Gastroesophageal sphincter (tissue), 4 donors: ENCODE measurements at regions not wholly inside any gene's neighbourhood (a gene's known extent, or its start where the extent isn't known, plus 50 kb on each side); places are given as distances from the start of the nearest gene placed in this dataset.

Experiments
- ATAC-seq: fragments of 150-250 bp; one replicate; pipeline ENCODE4 v1.9.1; 2016; ENCODE audit warnings: mild to moderate bottlenecking, moderate library complexity
- H3K27ac ChIP-seq, 4 donors: fragments of 200-600 bp; sonication (generic) in 3 of 4; 1 replicate in 3 of 4; 2 replicates in 1 of 4; pipeline ENCODE4 v1.5.1; 2016 to 2019
- H3K27me3 ChIP-seq: fragments of 200-600 bp; sonication (generic); one replicate; pipeline ENCODE4 v1.5.1; 2019
- H3K36me3 ChIP-seq, 2 donors: fragments of 200-600 bp; sonication (generic); one replicate each; pipeline ENCODE4 v1.5.1; 2019; ENCODE audit warnings: control low read depth in 1 of 2
- H3K4me1 ChIP-seq, 3 donors: fragments of 200-600 bp; sonication (generic); 1 replicate in 2 of 3; 2 replicates in 1 of 3; pipeline ENCODE4 v1.5.1; 2016 to 2019; ENCODE audit warnings: control low read depth in 2 of 3
- H3K4me3 ChIP-seq, 2 donors: fragments of 200-600 bp; sonication (generic); one replicate each; pipeline ENCODE4 v1.5.1; 2019; ENCODE audit warnings: mild to moderate bottlenecking in 1 of 2, moderate library complexity in 1 of 2
- H3K9me3 ChIP-seq, 3 donors: fragments of 200-600 bp; sonication (generic); one replicate each; pipeline ENCODE4 v1.5.1; 2017 to 2019; ENCODE audit warnings: control low read depth in 2 of 3
- EP300 ChIP-seq: sonication (generic); formaldehyde crosslinking; IDR thresholded peaks from one replicate; pipeline ENCODE4 v1.6.1; 2017; ENCODE audit warnings: antibody characterized with exemption, mild to moderate bottlenecking
- POLR2A ChIP-seq, 2 donors: fragments of 450-650 bp; IDR thresholded peaks; one replicate each; pipeline ENCODE4 v1.6.1; 2017; ENCODE audit warnings: antibody characterized with exemption in 2 of 2, mild to moderate bottlenecking in 2 of 2, moderate library complexity in 1 of 2
- POLR2AphosphoS5 ChIP-seq: sonication (generic); formaldehyde crosslinking; IDR thresholded peaks from one replicate; pipeline ENCODE4 v1.6.1; 2017; ENCODE audit warnings: antibody characterized with exemption
- WGBS, 2 donors: methylation state at CpG; one replicate each; pipeline ENCODE4 v1.1.5; 2018; ENCODE audit warnings: low coverage in 1 of 2; 5-methylcytosine and 5-hydroxymethylcytosine counted together
- TF ChIP-seq, protein P1 (sequence below), 4 experiments: fragments of 200-600 bp in 2 of 4; fragments of 450-650 bp in 2 of 4; sonication (generic) in 1 of 4; IDR thresholded peaks; one replicate each; pipeline ENCODE4 v1.5.1; 2017 to 2019; ENCODE audit warnings: antibody characterized with exemption in 4 of 4, mild to moderate bottlenecking in 2 of 4, moderate library complexity in 2 of 4

DNA sequence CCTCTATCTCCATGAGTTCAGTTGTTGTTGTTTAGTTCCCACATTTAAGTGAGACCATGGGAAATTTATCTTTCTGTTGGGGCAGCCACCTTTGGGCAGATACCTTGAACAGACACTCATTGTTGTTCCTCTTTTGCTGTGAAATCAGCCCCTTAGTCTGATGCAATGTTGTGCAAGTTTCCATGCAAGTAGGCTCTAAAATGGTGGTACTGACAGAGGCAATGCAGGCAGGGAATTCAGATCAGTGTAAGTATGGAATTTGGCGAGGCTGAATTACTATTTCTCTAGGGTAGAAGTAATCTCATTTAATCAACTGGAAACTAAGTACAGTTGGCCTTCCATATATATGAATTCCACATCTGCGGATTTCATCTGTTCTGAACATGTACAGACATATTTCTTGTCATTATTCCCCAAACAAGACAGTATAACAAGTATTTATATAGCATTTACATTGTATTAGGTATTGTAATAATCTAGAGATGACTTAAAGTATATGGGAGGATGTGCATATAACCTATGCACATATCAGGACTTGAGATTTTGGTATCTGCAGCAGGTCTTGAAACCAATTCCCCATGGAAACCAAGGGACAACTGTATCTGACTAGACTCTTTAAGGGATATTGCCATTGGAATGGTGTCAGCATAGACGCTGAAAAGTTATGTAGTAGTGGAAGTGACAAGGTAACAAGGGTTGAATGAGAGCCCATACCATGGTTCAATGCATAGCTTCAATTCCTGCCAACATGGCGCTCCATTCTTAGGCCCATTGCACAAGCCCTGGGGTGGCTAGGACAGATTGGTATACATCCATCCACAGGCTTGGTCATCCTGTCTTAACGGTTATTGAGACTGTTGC lies 281.5 kb upstream of the HTR2A start:
- ATAC-seq, result no peak
- no peaks in the 10 kb centered on the region for H3K9me3 ChIP-seq

DNA sequence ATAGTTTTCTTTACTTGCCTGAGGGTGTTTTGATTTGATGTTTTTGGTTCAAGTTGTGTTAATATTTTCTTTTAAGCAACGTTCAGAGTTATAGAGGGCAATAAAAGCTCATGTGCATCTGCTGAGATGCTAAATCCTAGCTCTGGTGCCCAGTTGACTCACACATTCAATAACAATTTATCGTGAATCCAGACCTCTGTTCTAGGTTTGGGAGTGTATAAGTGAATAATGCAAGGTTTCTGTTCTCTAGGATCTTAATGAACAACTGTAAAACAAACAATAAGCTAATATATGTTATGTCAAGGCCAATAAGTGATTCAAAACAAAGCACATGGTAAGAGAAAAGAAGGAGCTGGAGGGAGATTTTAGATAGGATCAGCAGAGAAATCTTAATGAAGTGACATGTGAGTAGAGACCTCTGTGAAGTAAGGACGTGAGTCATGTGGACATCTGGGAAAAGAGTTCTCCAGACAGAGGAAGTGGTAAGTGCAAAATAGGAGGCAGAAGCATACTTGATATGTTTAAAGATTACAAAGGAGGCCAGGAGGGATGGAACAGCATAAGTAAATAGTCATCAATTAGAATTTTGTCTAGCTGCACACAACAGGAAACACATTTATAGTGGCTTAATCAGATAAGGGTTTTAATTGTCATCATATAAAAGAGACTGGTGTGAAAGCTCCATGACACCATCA lies 278.5 kb upstream of the HTR2A start:
- 33 to 49% methylated on average over 1 to 3 of the region's 3 CpGs for WGBS, 2 donors
- TF ChIP-seq, protein P1, sequence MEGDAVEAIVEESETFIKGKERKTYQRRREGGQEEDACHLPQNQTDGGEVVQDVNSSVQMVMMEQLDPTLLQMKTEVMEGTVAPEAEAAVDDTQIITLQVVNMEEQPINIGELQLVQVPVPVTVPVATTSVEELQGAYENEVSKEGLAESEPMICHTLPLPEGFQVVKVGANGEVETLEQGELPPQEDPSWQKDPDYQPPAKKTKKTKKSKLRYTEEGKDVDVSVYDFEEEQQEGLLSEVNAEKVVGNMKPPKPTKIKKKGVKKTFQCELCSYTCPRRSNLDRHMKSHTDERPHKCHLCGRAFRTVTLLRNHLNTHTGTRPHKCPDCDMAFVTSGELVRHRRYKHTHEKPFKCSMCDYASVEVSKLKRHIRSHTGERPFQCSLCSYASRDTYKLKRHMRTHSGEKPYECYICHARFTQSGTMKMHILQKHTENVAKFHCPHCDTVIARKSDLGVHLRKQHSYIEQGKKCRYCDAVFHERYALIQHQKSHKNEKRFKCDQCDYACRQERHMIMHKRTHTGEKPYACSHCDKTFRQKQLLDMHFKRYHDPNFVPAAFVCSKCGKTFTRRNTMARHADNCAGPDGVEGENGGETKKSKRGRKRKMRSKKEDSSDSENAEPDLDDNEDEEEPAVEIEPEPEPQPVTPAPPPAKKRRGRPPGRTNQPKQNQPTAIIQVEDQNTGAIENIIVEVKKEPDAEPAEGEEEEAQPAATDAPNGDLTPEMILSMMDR (IDR thresholded peaks at IDR 0.05), result no peak
- no peak for TF ChIP-seq POLR2AphosphoS5
- TF ChIP-seq POLR2A (IDR thresholded peaks at IDR 0.05), result no peak
- no peak for TF ChIP-seq EP300
- no peak for ATAC-seq

More for the DNA sequence above, 281.5 kb upstream of the HTR2A start:
- Histone ChIP-seq H3K36me3 (no peaks in the 10 kb centered on the region), H3K27ac (no peak overlapping the region), H3K4me3 (no peak overlapping the region), H3K4me1 (no peaks in the 10 kb centered on the region), H3K27me3 (no peaks in the 10 kb centered on the region)
- 69 to 73% methylated on average over 4 to 5 of the region's 5 CpGs for WGBS, 2 donors
- TF ChIP-seq, protein P1 (IDR thresholded peaks at IDR 0.05), result no peak

DNA sequence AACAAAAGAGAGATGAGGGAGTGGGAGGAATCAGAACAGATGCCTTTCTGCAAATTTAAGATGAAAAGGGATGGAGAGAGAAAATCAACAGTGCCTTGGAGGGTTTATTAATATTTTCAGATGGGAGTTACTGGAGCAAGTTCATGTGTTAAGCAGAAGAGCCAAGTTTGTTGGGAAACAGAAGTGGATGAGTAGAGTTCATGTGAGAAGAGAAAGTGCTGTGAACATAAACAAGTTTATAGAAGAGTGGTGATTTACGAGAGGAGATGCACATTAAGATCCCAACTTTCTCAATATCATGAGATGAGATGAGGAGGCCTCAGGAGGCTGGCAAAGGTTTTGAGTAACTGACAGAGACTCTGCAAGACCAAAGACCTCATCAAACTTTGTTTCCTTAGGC lies 274.1 kb upstream of the HTR2A start:
- H3K36me3 ChIP-seq, result no peaks in the 10 kb centered on the region
- no peaks in the 10 kb centered on the region for H3K4me1 ChIP-seq
- 55 to 73% methylated on average over 1 of the region's 1 CpG for WGBS, 2 donors
- no peak overlapping the region for H3K4me3 ChIP-seq
- ATAC-seq, result no peak
- H3K27ac ChIP-seq, result no peak overlapping the region
- no peaks in the 10 kb centered on the region for H3K27me3 ChIP-seq
- no peaks in the 10 kb centered on the region for H3K9me3 ChIP-seq
- TF ChIP-seq, protein P1 (IDR thresholded peaks at IDR 0.05), result no peak
- no peak for TF ChIP-seq POLR2AphosphoS5
- no peak for TF ChIP-seq EP300
- no peak for TF ChIP-seq POLR2A (IDR thresholded peaks at IDR 0.05)

More for the DNA sequence above, 278.5 kb upstream of the HTR2A start:
- no peaks in the 10 kb centered on the region for H3K27me3 ChIP-seq
- no peaks in the 10 kb centered on the region for H3K36me3 ChIP-seq
- H3K9me3 ChIP-seq, result no peaks in the 10 kb centered on the region
- H3K27ac ChIP-seq, result no peak overlapping the region
- no peak overlapping the region for H3K4me3 ChIP-seq
- H3K4me1 ChIP-seq, result no peaks in the 10 kb centered on the region

DNA sequence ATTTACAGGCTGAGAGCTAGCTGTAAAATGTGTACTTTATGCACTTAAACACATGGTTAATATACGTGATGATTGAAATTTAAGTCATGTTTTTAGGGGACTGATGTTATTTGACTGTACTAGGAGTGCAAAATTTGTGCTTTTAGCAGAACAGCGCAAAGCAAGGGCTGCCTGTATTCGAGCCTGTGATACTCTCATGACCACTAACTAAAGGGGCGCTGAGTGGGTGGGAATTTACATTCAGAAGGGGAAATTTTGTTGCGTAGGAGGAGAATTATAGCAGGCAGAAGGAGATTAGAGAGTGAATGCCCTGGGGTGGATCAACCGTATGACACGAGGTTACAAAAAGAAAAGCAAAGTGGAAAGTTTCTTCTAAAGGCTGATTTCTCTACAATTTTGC lies 271.8 kb upstream of the HTR2A start:
- TF ChIP-seq, protein P1 (IDR thresholded peaks at IDR 0.05), result no peak
- TF ChIP-seq EP300 (no peak), POLR2AphosphoS5 (no peak), POLR2A (IDR thresholded peaks at IDR 0.05) (no peak)
- WGBS, 2 donors, result 63 to 70% methylated on average over 7 of the region's 7 CpGs
- no peak overlapping the region for H3K27ac ChIP-seq
- H3K9me3 ChIP-seq, result no peaks in the 10 kb centered on the region
- no peaks in the 10 kb centered on the region for H3K36me3 ChIP-seq
- H3K4me1 ChIP-seq, result no peaks in the 10 kb centered on the region
- ATAC-seq, result no peak
- no peaks in the 10 kb centered on the region for H3K27me3 ChIP-seq
- no peak overlapping the region for H3K4me3 ChIP-seq

DNA sequence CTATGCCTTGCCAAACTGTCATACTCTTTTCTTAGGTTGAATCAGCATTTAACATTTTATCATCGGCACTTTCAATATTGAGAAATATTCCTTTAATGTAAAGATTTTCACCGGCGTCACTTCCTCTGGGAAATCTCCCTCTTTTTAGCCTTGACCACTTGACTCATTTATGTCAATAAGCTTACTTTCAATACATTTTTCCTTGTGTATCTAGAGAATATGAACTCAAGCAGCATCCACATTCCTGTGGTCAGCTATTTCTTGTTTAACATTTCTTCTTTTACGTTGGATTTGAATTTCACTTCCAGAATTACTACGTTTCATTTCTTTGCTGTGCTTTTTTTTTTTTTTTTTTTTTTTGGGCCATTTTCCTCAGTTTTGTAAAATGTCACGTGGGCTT lies 271.2 kb upstream of the HTR2A start:
- H3K4me3 ChIP-seq, result no peak overlapping the region
- TF ChIP-seq, protein P1 (IDR thresholded peaks at IDR 0.05), result no peak
- no peak for TF ChIP-seq POLR2A (IDR thresholded peaks at IDR 0.05)
- no peak for TF ChIP-seq POLR2AphosphoS5
- TF ChIP-seq EP300, result no peak
- H3K4me1 ChIP-seq, result no peaks in the 10 kb centered on the region
- no peaks in the 10 kb centered on the region for H3K9me3 ChIP-seq
- H3K27ac ChIP-seq, result no peak overlapping the region
- ATAC-seq, result no peak
- no peaks in the 10 kb centered on the region for H3K27me3 ChIP-seq
- 73 to 94% methylated on average over 2 to 6 of the region's 6 CpGs for WGBS, 2 donors
- H3K36me3 ChIP-seq, result no peaks in the 10 kb centered on the region
